Panc1 (cell line): ENCODE measurements at regions not wholly inside any gene's neighbourhood (a gene's known extent, or its start where the extent isn't known, plus 50 kb on each side); places are given as distances from the start of the nearest gene placed in this dataset.

Experiments used
- ATAC-seq: fragments of 200-7000 bp; cut with Tn5 transposase; 2 replicates; pipeline ENCODE4 v1.9.1; 2020; ENCODE audit warnings: mild to moderate bottlenecking, moderate library complexity
- BruUV-seq: library from RNA; stranded (reverse); fragments of 400-500 nt; replicated peaks from 2 replicates; lab custom pipeline; 2021; lab: Mats Ljungman, UMichigan
- CTCF ChIA-PET: fragments of 300-600 bp; sonication (Branson Sonifier 250); formaldehyde crosslinking; loops from one replicate; lab custom pipeline; 2022; ENCODE audit warnings: antibody characterized with exemption; lab: Charles Lee
- POLR2A ChIA-PET: fragments of 300-600 bp; sonication (Branson Sonifier 250); formaldehyde crosslinking; loops from one replicate; lab custom pipeline; 2022; ENCODE audit warnings: antibody characterized with exemption; lab: Charles Lee
- DNase-seq: peaks from one replicate; pipeline ENCODE4 v3.0.0-alpha.2; 2010; ENCODE audit warnings: low read depth, low spot score
- H3K27ac ChIP-seq: 2 replicates; pipeline ENCODE4 v1.5.1; 2011; ENCODE audit warnings: mild to moderate bottlenecking, low read length, inconsistent platforms
- H3K27me3 ChIP-seq: fragments of 200-500 bp; sonication (Bioruptor generic); 2 replicates; pipeline ENCODE4 v1.6.0; 2014; ENCODE audit warnings: low read length, inconsistent platforms; ENCODE audit not compliant: control insufficient read depth, insufficient read depth
- H3K36me3 ChIP-seq: fragments of 200-500 bp; sonication (Bioruptor generic); 2 replicates; pipeline ENCODE4 v1.5.1; 2014; ENCODE audit warnings: inconsistent platforms, mild to moderate bottlenecking, low read length, moderate library complexity; ENCODE audit not compliant: control insufficient read depth, insufficient read depth
- H3K4me1 ChIP-seq: 2 replicates; pipeline ENCODE4 v1.5.1; 2011; ENCODE audit warnings: inconsistent platforms, mild to moderate bottlenecking, low read length, moderate library complexity; ENCODE audit not compliant: control insufficient read depth, insufficient read depth
- H3K4me3 ChIP-seq, 2 experiments: 2 replicates each; pipeline ENCODE4 v1.5.1; 2011 to 2012; ENCODE audit warnings: low read depth in 2 of 2, low read length in 2 of 2, mild to moderate bottlenecking in 2 of 2, inconsistent platforms in 1 of 2, moderate library complexity in 1 of 2
- H3K9me3 ChIP-seq: fragments of 200-500 bp; sonication (Bioruptor generic); 2 replicates; pipeline ENCODE4 v1.5.1; 2014; ENCODE audit warnings: low read depth, mild to moderate bottlenecking, inconsistent platforms, low read length, moderate library complexity; ENCODE audit not compliant: control insufficient read depth, insufficient read depth
- POLR2AphosphoS5 ChIP-seq: IDR thresholded peaks from 2 replicates; pipeline ENCODE4 v1.6.1; 2012; ENCODE audit warnings: mild to moderate bottlenecking, low read depth, low read length, moderate library complexity
- SIN3A ChIP-seq: IDR thresholded peaks from 2 replicates; pipeline ENCODE4 v1.6.1; 2012; ENCODE audit warnings: low read depth, mild to moderate bottlenecking, low read length, moderate library complexity, borderline replicate concordance; ENCODE audit not compliant: insufficient read depth
- TCF7L2 ChIP-seq: IDR thresholded peaks from 2 replicates; pipeline ENCODE4 v1.6.1; 2011; ENCODE audit warnings: mild to moderate bottlenecking, low read depth, low read length, inconsistent platforms
- in situ Hi-C: cut with HindIII; loops from 2 replicates; pipeline ENCODE4 v1.10.0; 2016; ENCODE audit warnings: low sequenced_read_pairs, low pct_unique_long_range_greater_than_20kb
- intact Hi-C: fragments of 100-400 bp; cut with micrococcal nuclease; formaldehyde crosslinking; loops from one replicate; pipeline ENCODE4 v1.10.0; 2022; ENCODE audit not compliant: unreplicated experiment
- TF ChIP-seq, protein P1 (sequence below), 2 experiments: IDR thresholded peaks; 2 replicates each; pipeline ENCODE4 v1.6.1; 2011 to 2012; ENCODE audit warnings: low read depth in 2 of 2, control low read depth in 1 of 2, low read length in 1 of 2, mild to moderate bottlenecking in 1 of 2, moderate library complexity in 1 of 2; ENCODE audit not compliant: insufficient read depth in 1 of 2
- TF ChIP-seq, protein P2 (sequence below): fragments of 450-650 bp; IDR thresholded peaks from 2 replicates; pipeline ENCODE4 v1.5.1; 2017; ENCODE audit warnings: mild to moderate bottlenecking

DNA sequence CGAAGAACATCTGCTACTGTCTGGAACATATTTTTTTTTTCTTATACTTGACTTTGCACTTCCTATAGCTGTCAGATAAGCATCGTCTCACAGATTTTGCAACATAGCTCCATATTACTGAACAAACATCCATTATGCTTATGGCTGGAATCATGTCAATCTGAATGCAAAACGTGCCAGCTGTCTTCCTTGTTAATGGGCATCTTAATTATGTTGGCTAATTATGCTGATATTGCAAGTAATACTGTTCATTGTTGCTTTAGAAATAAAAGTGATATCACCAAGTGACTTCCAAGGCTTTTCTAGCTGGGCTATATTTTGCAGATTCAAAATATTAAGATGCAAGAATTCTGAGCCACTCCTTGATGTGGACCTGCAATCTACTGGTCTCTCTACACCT is 176.8 kb downstream of the ARL4C start:
- TF ChIP-seq TCF7L2 (no peak), SIN3A (no peak), POLR2AphosphoS5 (no peak)
- TF ChIP-seq, protein P1, sequence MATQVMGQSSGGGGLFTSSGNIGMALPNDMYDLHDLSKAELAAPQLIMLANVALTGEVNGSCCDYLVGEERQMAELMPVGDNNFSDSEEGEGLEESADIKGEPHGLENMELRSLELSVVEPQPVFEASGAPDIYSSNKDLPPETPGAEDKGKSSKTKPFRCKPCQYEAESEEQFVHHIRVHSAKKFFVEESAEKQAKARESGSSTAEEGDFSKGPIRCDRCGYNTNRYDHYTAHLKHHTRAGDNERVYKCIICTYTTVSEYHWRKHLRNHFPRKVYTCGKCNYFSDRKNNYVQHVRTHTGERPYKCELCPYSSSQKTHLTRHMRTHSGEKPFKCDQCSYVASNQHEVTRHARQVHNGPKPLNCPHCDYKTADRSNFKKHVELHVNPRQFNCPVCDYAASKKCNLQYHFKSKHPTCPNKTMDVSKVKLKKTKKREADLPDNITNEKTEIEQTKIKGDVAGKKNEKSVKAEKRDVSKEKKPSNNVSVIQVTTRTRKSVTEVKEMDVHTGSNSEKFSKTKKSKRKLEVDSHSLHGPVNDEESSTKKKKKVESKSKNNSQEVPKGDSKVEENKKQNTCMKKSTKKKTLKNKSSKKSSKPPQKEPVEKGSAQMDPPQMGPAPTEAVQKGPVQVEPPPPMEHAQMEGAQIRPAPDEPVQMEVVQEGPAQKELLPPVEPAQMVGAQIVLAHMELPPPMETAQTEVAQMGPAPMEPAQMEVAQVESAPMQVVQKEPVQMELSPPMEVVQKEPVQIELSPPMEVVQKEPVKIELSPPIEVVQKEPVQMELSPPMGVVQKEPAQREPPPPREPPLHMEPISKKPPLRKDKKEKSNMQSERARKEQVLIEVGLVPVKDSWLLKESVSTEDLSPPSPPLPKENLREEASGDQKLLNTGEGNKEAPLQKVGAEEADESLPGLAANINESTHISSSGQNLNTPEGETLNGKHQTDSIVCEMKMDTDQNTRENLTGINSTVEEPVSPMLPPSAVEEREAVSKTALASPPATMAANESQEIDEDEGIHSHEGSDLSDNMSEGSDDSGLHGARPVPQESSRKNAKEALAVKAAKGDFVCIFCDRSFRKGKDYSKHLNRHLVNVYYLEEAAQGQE (IDR thresholded peaks at IDR 0.05; ENCODE audit: insufficient read depth in 1 of 2, low read depth in 2 of 2, low read length in 1 of 2), result no peak
- TF ChIP-seq, protein P2, sequence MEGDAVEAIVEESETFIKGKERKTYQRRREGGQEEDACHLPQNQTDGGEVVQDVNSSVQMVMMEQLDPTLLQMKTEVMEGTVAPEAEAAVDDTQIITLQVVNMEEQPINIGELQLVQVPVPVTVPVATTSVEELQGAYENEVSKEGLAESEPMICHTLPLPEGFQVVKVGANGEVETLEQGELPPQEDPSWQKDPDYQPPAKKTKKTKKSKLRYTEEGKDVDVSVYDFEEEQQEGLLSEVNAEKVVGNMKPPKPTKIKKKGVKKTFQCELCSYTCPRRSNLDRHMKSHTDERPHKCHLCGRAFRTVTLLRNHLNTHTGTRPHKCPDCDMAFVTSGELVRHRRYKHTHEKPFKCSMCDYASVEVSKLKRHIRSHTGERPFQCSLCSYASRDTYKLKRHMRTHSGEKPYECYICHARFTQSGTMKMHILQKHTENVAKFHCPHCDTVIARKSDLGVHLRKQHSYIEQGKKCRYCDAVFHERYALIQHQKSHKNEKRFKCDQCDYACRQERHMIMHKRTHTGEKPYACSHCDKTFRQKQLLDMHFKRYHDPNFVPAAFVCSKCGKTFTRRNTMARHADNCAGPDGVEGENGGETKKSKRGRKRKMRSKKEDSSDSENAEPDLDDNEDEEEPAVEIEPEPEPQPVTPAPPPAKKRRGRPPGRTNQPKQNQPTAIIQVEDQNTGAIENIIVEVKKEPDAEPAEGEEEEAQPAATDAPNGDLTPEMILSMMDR, result no peak
- POLR2A ChIA-PET, result no interaction called here
- H3K9me3 ChIP-seq, result no peaks in the 10 kb centered on the region
- intact Hi-C loops (no loop called here), in situ Hi-C loops (no loop called here)
- H3K4me1 ChIP-seq, result no peaks in the 10 kb centered on the region
- no peaks in the 10 kb centered on the region for H3K27me3 ChIP-seq
- DNase-seq (no peak), ATAC-seq (no peak)
- CTCF ChIA-PET, result no interaction called here
- H3K4me3 ChIP-seq, result no peak overlapping the region
- H3K27ac ChIP-seq, result peak overlapping the region; percentile 32; the same call in 1 of the 2 replicates
- H3K36me3 ChIP-seq, result no peaks in the 10 kb centered on the region
- BruUV-seq, result no TSS peak

DNA sequence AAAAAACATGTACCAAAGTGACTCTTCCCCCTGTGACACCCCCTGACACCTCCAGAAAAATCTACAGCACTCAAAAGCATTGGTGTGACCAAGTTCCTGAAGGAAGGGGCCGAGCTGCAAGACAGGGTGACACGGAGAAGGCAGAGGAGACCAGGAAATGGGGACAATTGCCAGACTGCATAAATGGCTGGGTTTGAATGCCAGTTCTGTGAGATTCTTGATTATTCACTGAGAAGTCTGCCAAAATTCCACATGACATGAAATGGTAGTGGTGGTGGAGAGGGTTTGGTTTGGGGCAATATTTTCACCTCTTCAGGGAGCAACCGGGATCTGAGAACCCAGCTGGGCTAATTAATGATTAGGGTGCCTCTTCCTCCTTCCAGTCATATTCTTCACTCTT is 178.5 kb downstream of the ARL4C start:
- ChIA-PET POLR2A (no interaction called here), CTCF (no interaction called here)
- DNase-seq, result no peak
- Histone ChIP-seq H3K4me3 (no peak overlapping the region), H3K9me3 (no peaks in the 10 kb centered on the region), H3K27me3 (no peaks in the 10 kb centered on the region), H3K36me3 (no peaks in the 10 kb centered on the region), H3K27ac (peak overlapping the region; percentile 13; the same call in 1 of the 2 replicates), H3K4me1 (no peaks in the 10 kb centered on the region)
- intact Hi-C loops, result no loop called here
- in situ Hi-C loops, result no loop called here
- BruUV-seq, result no TSS peak
- TF ChIP-seq POLR2AphosphoS5 (no peak), TCF7L2 (no peak), SIN3A (no peak)
- TF ChIP-seq, protein P2, result no peak
- TF ChIP-seq, protein P1 (IDR thresholded peaks at IDR 0.05; ENCODE audit: insufficient read depth in 1 of 2, low read depth in 2 of 2, low read length in 1 of 2), result no peak
- ATAC-seq, result no peak
